ENCODE measurements at regions not wholly inside any gene's neighbourhood (a gene's known extent, or its start where the extent isn't known, plus 50 kb on each side); places are given as distances from the start of the nearest gene placed in this dataset.

GRCh38 chr1:42034426-42034825 lies 115.7 kb upstream of the HIVEP3 start:
- DNase-seq (ENCODE audit: low read depth), result no peak

GRCh38 chr1:42033629-42034028 lies 114.9 kb upstream of the HIVEP3 start:
- no peak for DNase-seq (ENCODE audit: low read depth)

GRCh38 chr1:42017730-42018129 lies 99.0 kb upstream of the HIVEP3 start:
- DNase-seq (ENCODE audit: low read depth), result no peak

GRCh38 chr1:42017259-42017658 lies 98.5 kb upstream of the HIVEP3 start:
- no peak for DNase-seq (ENCODE audit: low read depth)

GRCh38 chr1:42014823-42015222 lies 96.1 kb upstream of the HIVEP3 start:
- no peak for DNase-seq (ENCODE audit: low read depth)

- no peak for DNase-seq (ENCODE audit: low read depth)
Measured at GRCh38 chr1:42013881-42014470, 95.3 kb upstream of the HIVEP3 start.

GRCh38 chr1:42012852-42013251 lies 94.1 kb upstream of the HIVEP3 start:
- DNase-seq (ENCODE audit: low read depth), result no peak

- no peak for DNase-seq (ENCODE audit: low read depth)
Measured at GRCh38 chr1:42010381-42010780, 91.7 kb upstream of the HIVEP3 start.

- DNase-seq (ENCODE audit: low read depth), result no peak
Measured at GRCh38 chr1:42008264-42008663, 89.5 kb upstream of the HIVEP3 start.

- DNase-seq (ENCODE audit: low read depth), result no peak
Measured at GRCh38 chr1:42006836-42007235, 88.1 kb upstream of the HIVEP3 start.

GRCh38 chr1:42006093-42006492 lies 87.4 kb upstream of the HIVEP3 start:
- no peak for DNase-seq (ENCODE audit: low read depth)

- DNase-seq (ENCODE audit: low read depth), result no peak
Measured at GRCh38 chr1:42005530-42005929, 86.8 kb upstream of the HIVEP3 start.

GRCh38 chr1:42004860-42005259 lies 86.1 kb upstream of the HIVEP3 start:
- no peak for DNase-seq (ENCODE audit: low read depth)

GRCh38 chr1:42004322-42004721 lies 85.6 kb upstream of the HIVEP3 start:
- DNase-seq (ENCODE audit: low read depth), result no peak

GRCh38 chr1:42003433-42003832 lies 84.7 kb upstream of the HIVEP3 start:
- DNase-seq (ENCODE audit: low read depth), result no peak

GRCh38 chr1:42002220-42002619 lies 83.5 kb upstream of the HIVEP3 start:
- DNase-seq (ENCODE audit: low read depth), result no peak

- no peak for DNase-seq (ENCODE audit: low read depth)
Measured at GRCh38 chr1:42000766-42001165, 82.0 kb upstream of the HIVEP3 start.

- no peak for DNase-seq (ENCODE audit: low read depth)
Measured at GRCh38 chr1:41999884-42000283, 81.2 kb upstream of the HIVEP3 start.

- DNase-seq (ENCODE audit: low read depth), result no peak
Measured at GRCh38 chr1:41998250-41998649, 79.5 kb upstream of the HIVEP3 start.

- no peak for DNase-seq (ENCODE audit: low read depth)
Measured at GRCh38 chr1:41997153-41997552, 78.4 kb upstream of the HIVEP3 start.

GRCh38 chr1:41995441-41996130 lies 76.9 kb upstream of the HIVEP3 start:
- no peak for DNase-seq (ENCODE audit: low read depth)

- DNase-seq (ENCODE audit: low read depth), result no peak
Measured at GRCh38 chr1:41994195-41994894, 75.6 kb upstream of the HIVEP3 start.

GRCh38 chr1:41983451-41983850 lies 64.7 kb upstream of the HIVEP3 start:
- no peak for DNase-seq (ENCODE audit: low read depth)

Measured in T follicular helper cell (primary cell).